HG03565 (cell line): ENCODE measurements at regions not wholly inside any gene's neighbourhood (a gene's known extent, or its start where the extent isn't known, plus 50 kb on each side); places are given as distances from the start of the nearest gene placed in this dataset.
"Not testable (repeated sequence)": the region's sequence is repeated elsewhere in the genome, so short reads cannot be mapped to it uniquely, and the experiment has no call there.

Experiments
- ATAC-seq: cut with Tn5 transposase; IDR thresholded peaks from one replicate; pipeline ENCODE4 v1.9.1; 2021; ENCODE audit warnings: mild to moderate bottlenecking, moderate library complexity; ENCODE audit not compliant: unreplicated experiment

DNA sequence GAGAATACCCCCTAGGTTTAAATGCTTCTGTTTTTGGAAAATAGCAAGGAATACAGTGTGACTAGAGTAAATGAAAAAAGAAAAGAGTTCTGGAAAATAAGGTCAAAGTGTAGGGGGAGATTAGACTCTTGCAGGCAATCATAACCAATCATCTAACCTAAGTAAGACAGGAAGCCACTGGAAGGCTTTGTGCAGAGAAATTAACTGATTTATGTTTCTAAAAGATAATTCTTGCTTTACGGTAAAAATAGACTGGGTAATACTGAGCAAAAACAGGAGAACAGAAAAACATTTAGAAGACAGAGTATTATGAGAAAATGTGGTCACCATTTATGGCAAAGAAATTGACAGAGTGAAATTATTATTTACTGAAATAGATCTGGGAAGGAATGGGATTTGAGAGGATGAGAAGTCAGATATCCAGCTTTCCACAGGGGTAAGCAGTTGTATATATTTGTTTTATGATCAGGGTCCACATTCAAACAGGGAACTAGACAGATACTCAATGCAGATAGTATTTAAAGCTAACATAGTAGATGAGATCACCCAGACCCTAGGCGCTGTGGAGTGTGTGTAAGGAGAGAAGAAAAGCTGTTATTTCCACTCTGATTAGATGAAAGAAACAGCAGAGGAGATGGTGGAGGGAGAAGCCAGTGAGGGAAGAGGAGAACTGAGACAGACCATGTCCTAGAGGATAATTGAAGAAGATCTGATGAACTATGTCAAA is 1225.3 kb downstream of the CDH11 start:
- no peak for ATAC-seq

GRCh38 chr16:63890723-63891122 is 1231.1 kb downstream of the CDH11 start:
- ATAC-seq: no peak

DNA sequence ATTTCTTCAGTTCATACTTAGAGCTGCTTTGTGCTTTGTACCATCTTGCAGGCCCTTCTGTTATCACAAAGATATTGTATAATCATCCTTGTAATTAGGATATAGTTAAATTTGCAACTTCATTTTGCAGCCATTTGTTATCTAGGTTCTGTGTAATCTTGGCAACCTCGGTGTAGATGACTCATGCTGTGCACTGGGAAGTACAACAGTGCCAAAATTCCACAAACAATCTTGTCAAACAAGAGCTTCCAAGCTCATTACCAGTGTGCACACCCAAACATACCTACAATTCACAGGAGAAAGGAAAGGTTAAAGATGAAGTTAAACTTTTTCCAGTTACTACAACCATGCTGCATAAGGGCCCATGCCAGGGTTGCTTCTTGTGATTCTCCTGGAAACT is 1231.8 kb downstream of the CDH11 start:
- ATAC-seq: no peak

DNA sequence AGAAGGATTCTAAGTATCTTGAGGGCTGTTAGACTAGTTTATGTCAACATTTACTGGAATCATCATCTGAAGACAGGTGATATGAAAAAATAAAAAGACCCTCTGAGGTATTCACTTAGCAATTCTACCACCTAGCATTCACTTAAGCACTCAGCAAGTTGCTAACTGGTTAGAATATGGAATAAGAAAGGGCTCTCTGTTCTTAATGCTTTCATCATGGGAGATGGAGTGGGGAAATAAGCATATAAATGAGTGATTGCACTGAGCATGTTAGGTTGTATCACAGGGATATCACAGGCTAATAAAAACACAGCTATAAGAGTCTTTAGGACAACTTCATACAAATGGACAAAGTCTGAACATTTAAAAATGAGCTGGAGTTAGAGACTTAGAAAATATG is 1238.8 kb downstream of the CDH11 start:
- ATAC-seq: no peak

GRCh38 chr16:63882576-63882975 is 1239.3 kb downstream of the CDH11 start:
- ATAC-seq: no peak

DNA sequence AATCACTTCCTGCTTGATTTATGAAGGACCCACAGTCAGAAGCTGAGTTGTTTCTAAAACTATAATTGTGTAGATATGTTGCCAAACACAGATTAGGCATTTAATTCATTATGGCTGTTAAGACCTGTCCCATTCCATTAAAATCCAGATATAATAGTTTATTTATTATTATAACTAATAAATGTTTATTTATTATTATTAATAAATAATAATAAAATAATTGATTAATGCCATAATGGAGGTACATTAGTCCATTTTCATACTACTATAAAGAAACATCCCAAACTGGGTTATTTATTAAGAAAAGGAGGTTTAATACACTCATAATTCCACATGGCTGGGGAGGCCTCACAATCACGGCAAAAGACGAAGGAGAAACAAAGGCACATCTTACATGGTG is 1240.9 kb downstream of the CDH11 start:
- ATAC-seq: no peak

GRCh38 chr16:63877401-63877800 is 1244.5 kb downstream of the CDH11 start:
- no peak for ATAC-seq

GRCh38 chr16:63876103-63876502 is 1245.8 kb downstream of the CDH11 start:
- ATAC-seq: no peak

DNA sequence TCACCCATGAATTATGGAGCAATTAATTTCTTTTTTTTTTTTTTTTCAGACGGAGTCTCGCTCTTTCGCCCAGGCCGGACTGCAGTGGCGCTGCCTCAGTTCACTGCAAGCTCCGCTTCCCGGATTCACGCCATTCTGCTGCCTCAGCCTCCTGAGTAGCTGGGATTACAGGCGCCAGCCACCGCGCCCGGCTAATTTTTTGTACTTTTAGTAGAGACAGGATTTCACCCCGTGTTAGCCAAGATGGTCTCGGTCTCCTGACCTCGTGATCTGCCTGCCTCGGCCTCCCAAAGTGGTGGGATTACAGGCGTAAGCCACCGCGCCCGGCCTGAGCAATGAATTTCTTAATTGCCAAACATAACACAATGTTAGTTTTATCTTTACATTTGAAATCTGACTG is 1261.2 kb downstream of the CDH11 start:
- ATAC-seq: not testable (repeated sequence)

DNA sequence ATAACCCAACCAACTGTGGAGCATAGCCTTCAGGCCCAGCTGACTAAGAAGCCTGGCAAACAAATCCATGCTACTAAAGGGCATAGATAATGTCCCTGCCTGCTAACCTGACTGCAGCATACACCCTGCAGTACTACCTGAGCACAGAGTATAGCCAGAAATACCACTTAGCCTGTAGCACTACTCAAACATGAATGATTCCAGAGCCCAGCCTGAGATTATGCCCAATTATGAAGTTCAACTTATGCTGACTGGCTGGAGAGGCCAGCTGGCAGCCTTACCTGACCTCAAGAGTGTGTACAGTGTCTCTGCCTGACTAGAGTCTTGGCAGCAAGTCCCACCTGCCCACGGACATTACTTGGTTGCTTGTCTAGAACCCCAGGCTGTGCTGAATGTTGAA is 1265.3 kb downstream of the CDH11 start:
- ATAC-seq: no peak

- no peak for ATAC-seq
Measured at GRCh38 chr16:63850979-63851378, 1270.9 kb downstream of the CDH11 start.

- ATAC-seq: no peak
Measured at GRCh38 chr16:63841271-63841670, 1280.6 kb downstream of the CDH11 start.

DNA sequence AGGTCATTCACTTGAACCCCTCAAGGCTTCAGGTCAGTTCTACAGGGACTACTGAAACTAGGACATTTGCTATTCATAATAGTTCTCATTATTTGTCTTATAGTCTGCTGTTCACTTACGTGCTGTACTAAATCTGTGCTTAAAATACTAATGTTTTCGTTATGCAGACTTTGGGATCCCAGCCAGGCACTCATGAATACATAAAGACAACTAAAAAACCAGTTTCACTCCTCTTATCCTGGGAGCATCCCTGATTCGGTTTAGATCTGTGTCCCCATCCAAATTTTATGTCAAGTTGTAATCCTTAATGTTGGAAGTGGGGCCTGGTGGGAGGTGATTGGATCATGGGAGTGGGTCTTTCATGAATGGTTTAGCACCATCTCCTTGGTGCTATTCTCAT is 1291.8 kb downstream of the CDH11 start:
- ATAC-seq: no peak

- no peak for ATAC-seq
Measured at GRCh38 chr16:63822818-63823217, 1299.0 kb downstream of the CDH11 start.

- ATAC-seq: no peak
Measured at GRCh38 chr16:63816276-63816675, 1305.6 kb downstream of the CDH11 start.

GRCh38 chr16:63813862-63814261 is 1308.0 kb downstream of the CDH11 start:
- ATAC-seq: no peak

GRCh38 chr16:63808730-63809129 is 1313.1 kb downstream of the CDH11 start:
- ATAC-seq: no peak

DNA sequence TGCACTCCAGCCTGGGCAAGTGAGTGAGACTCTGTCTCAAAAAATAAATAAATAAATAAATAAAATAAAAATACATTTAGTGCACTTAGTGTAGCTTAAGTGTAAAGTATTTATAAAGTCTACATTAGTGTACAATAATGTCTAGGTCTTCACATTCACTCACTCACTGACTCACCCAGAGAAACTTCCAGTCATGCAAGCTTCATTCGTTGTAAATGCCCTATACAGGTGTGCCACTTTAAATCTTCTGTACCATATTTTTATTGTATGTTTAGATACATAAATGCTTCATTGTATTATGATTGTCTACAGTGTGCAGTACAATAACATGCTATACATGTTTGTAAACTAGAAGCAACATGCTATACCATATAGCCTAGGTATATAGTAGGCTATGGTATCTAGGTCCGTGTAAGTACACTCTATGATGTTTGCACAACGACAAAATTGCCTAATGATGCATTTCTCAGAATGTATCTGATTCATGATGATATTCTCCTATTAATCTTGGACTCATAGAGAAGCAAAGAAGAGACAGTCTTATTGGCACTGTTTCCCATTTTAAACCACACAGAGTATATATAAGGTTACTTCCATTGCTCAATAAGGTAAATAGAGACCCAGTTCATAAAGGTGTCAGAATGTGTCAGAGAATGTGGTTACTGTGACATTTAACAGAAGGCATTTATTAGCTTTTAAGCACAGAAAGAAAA is 1314.9 kb downstream of the CDH11 start:
- ATAC-seq: no peak

DNA sequence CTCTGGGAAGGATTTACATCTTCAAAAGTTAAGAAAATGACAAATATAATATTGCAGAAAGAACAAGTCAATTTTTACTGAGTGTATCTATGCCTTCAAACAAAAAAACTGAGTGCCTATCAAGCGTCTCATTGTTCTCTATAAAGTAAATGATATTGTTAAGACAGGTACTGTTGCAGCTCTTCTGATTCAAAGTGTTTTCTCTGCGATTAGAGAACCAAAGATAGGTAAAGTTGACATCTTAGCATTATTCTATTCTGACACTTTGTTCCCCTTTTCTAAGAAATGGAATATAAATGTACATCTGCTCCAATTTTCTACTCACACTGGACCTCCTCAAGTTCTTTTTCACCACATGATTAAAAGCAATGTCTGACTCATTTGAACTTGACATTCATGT is 1317.7 kb downstream of the CDH11 start:
- ATAC-seq: no peak

GRCh38 chr16:63789603-63790002 is 1332.3 kb downstream of the CDH11 start:
- ATAC-seq: no peak

- ATAC-seq: no peak
Measured at GRCh38 chr16:63787014-63787413, 1334.8 kb downstream of the CDH11 start.

- no peak for ATAC-seq
Measured at GRCh38 chr16:63785170-63785569, 1336.7 kb downstream of the CDH11 start.

DNA sequence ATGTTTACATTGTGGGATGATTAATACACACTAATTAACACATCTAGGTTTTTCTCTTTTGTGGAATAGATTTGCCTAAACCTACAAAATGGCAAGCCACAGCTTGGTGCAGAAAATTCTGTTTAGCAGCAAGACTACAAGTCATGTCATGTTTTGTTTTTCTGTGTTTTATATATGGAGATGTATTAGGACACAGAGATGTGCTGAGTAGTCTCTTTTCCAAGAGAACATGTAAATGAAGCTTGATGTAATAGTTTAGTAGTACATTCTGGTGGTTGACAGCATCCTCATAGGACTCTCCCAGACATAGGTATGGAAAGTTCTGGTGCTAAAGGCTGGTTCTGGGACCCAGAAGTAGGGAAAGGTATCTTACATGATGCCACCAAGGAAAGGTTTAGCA is 1345.4 kb downstream of the CDH11 start:
- no peak for ATAC-seq
